Dedifferentiated amniotic fluid mesenchymal stem cell (primary cell): ENCODE measurements at regions not wholly inside any gene's neighbourhood (a gene's known extent, or its start where the extent isn't known, plus 50 kb on each side); places are given as distances from the start of the nearest gene placed in this dataset.

Source experiments
- DNase-seq: peaks from one replicate; pipeline ENCODE4 v3.0.0-alpha.2; 2016; ENCODE audit errors: extremely low spot score

GRCh38 chr4:147355847-147356246, 125.0 kb upstream of the EDNRA start:
- peak; percentile 68 for DNase-seq

GRCh38 chr4:147360301-147360700, 120.6 kb upstream of the EDNRA start:
- DNase-seq, result peak; percentile 81

- DNase-seq, result peak; percentile 80
Measured at GRCh38 chr4:147361726-147362125, 119.2 kb upstream of the EDNRA start.

- no peak for DNase-seq
Measured at GRCh38 chr4:147362938-147363337, 118.0 kb upstream of the EDNRA start.

GRCh38 chr4:147363514-147363913, 117.4 kb upstream of the EDNRA start:
- DNase-seq, result no peak

- DNase-seq, result no peak
Measured at GRCh38 chr4:147365396-147365795, 115.5 kb upstream of the EDNRA start.

- no peak for DNase-seq
Measured at GRCh38 chr4:147366164-147366563, 114.7 kb upstream of the EDNRA start.

- no peak for DNase-seq
Measured at GRCh38 chr4:147367891-147368290, 113.0 kb upstream of the EDNRA start.

GRCh38 chr4:147368948-147369347, 111.9 kb upstream of the EDNRA start:
- DNase-seq, result peak; percentile 45

GRCh38 chr4:147370473-147370872, 110.4 kb upstream of the EDNRA start:
- DNase-seq, result no peak

- DNase-seq, result no peak
Measured at GRCh38 chr4:147370881-147371280, 110.0 kb upstream of the EDNRA start.

- DNase-seq, result no peak
Measured at GRCh38 chr4:147371661-147372060, 109.2 kb upstream of the EDNRA start.

- DNase-seq, result no peak
Measured at GRCh38 chr4:147378780-147379179, 102.1 kb upstream of the EDNRA start.

GRCh38 chr4:147381749-147382148, 99.1 kb upstream of the EDNRA start:
- no peak for DNase-seq

GRCh38 chr4:147388018-147388417, 92.9 kb upstream of the EDNRA start:
- no peak for DNase-seq

GRCh38 chr4:147396105-147396504, 84.8 kb upstream of the EDNRA start:
- no peak for DNase-seq

- DNase-seq, result no peak
Measured at GRCh38 chr4:147398556-147398955, 82.3 kb upstream of the EDNRA start.

- DNase-seq, result no peak
Measured at GRCh38 chr4:147400721-147401120, 80.2 kb upstream of the EDNRA start.

- DNase-seq, result no peak
Measured at GRCh38 chr4:147401221-147401620, 79.7 kb upstream of the EDNRA start.

GRCh38 chr4:147407261-147408045, 73.4 kb upstream of the EDNRA start:
- no peak for DNase-seq

GRCh38 chr4:147408189-147408588, 72.7 kb upstream of the EDNRA start:
- no peak for DNase-seq

GRCh38 chr4:147409350-147409749, 71.5 kb upstream of the EDNRA start:
- DNase-seq, result no peak

GRCh38 chr4:147418226-147418625, 62.7 kb upstream of the EDNRA start:
- no peak for DNase-seq

- DNase-seq, result no peak
Measured at GRCh38 chr4:147421456-147421855, 59.4 kb upstream of the EDNRA start.
